Ectodermal cell (in vitro differentiated cells): ENCODE measurements at regions not wholly inside any gene's neighbourhood (a gene's known extent, or its start where the extent isn't known, plus 50 kb on each side); places are given as distances from the start of the nearest gene placed in this dataset.

Source experiments
- H3K27ac ChIP-seq: 2 replicates; pipeline ENCODE4 v1.7.0; 2013; ENCODE audit warnings: mild to moderate bottlenecking, low read depth, low read length; ENCODE audit not compliant: insufficient read depth, poor library complexity, severe bottlenecking
- H3K27me3 ChIP-seq: 2 replicates; pipeline ENCODE4 v1.7.0; 2013; ENCODE audit warnings: mild to moderate bottlenecking, low read length; ENCODE audit not compliant: insufficient read depth, control insufficient read depth, poor library complexity, severe bottlenecking
- H3K36me3 ChIP-seq: one replicate; pipeline ENCODE4 v1.7.0; 2013; ENCODE audit warnings: low read length; ENCODE audit not compliant: control insufficient read depth, insufficient read depth
- H3K4me1 ChIP-seq: one replicate; pipeline ENCODE4 v1.7.0; 2013; ENCODE audit warnings: low read length; ENCODE audit not compliant: control insufficient read depth, insufficient read depth
- H3K4me3 ChIP-seq: 2 replicates; pipeline ENCODE4 v1.7.0; 2013; ENCODE audit warnings: low read depth, low read length, control low read depth; ENCODE audit not compliant: insufficient read depth
- H3K9me3 ChIP-seq: 2 replicates; pipeline ENCODE4 v1.7.0; 2013; ENCODE audit warnings: mild to moderate bottlenecking, low read length, moderate library complexity; ENCODE audit not compliant: control insufficient read depth
- WGBS, 2 experiments: methylation state at CpG; one replicate each; pipeline ENCODE4 v1.1.7; 2013; ENCODE audit warnings: missing lambda C conversion rate in 2 of 2; 5-methylcytosine and 5-hydroxymethylcytosine counted together

GRCh38 chr20:24166412-24166811 is 177.8 kb upstream of the GGTLC1 start:
- no peaks in the 10 kb centered on the region for H3K4me1 ChIP-seq
- H3K9me3 ChIP-seq: no peaks in the 10 kb centered on the region
- no peak overlapping the region for H3K4me3 ChIP-seq
- WGBS, 2 experiments: 88 to 94% methylated on average over 3 of the region's 3 CpGs
- H3K36me3 ChIP-seq: no peaks in the 10 kb centered on the region
- H3K27me3 ChIP-seq: no peaks in the 10 kb centered on the region
- no peak overlapping the region for H3K27ac ChIP-seq

GRCh38 chr20:24166123-24166381 is 177.5 kb upstream of the GGTLC1 start:
- H3K36me3 ChIP-seq: no peaks in the 10 kb centered on the region
- no peak overlapping the region for H3K27ac ChIP-seq
- no peak overlapping the region for H3K4me3 ChIP-seq
- WGBS, 2 experiments: 60 to 62% methylated on average over 4 of the region's 4 CpGs
- H3K4me1 ChIP-seq: no peaks in the 10 kb centered on the region
- no peaks in the 10 kb centered on the region for H3K9me3 ChIP-seq
- no peaks in the 10 kb centered on the region for H3K27me3 ChIP-seq

GRCh38 chr20:24165301-24166122 is 176.9 kb upstream of the GGTLC1 start:
- 85 to 88% methylated on average over 6 of the region's 6 CpGs for WGBS, 2 experiments
- H3K36me3 ChIP-seq: no peaks in the 10 kb centered on the region
- H3K27me3 ChIP-seq: no peaks in the 10 kb centered on the region
- no peaks in the 10 kb centered on the region for H3K4me1 ChIP-seq
- H3K27ac ChIP-seq: no peak overlapping the region
- no peaks in the 10 kb centered on the region for H3K9me3 ChIP-seq
- H3K4me3 ChIP-seq: no peak overlapping the region

- H3K27ac ChIP-seq: no peak overlapping the region
- no peaks in the 10 kb centered on the region for H3K27me3 ChIP-seq
- H3K4me3 ChIP-seq: no peak overlapping the region
- H3K36me3 ChIP-seq: no peaks in the 10 kb centered on the region
- WGBS, 2 experiments: 31 to 37% methylated on average over 4 of the region's 5 CpGs
- no peaks in the 10 kb centered on the region for H3K9me3 ChIP-seq
- no peaks in the 10 kb centered on the region for H3K4me1 ChIP-seq
Observed at GRCh38 chr20:24164360-24164759, 175.8 kb upstream of the GGTLC1 start.

GRCh38 chr20:24163506-24163905 is 174.9 kb upstream of the GGTLC1 start:
- WGBS, 2 experiments: 95 to 97% methylated on average over 2 of the region's 2 CpGs
- no peak overlapping the region for H3K27ac ChIP-seq
- H3K36me3 ChIP-seq: no peaks in the 10 kb centered on the region
- H3K4me3 ChIP-seq: no peak overlapping the region
- no peaks in the 10 kb centered on the region for H3K27me3 ChIP-seq
- no peaks in the 10 kb centered on the region for H3K9me3 ChIP-seq
- H3K4me1 ChIP-seq: no peaks in the 10 kb centered on the region

- no peaks in the 10 kb centered on the region for H3K27me3 ChIP-seq
- WGBS, 2 experiments: 50 to 55% methylated on average over 4 to 5 of the region's 5 CpGs
Observed at GRCh38 chr20:24160563-24161281, 172.1 kb upstream of the GGTLC1 start.

GRCh38 chr20:24158281-24158680 is 169.7 kb upstream of the GGTLC1 start:
- 82 to 91% methylated on average over 2 of the region's 2 CpGs for WGBS, 2 experiments
- H3K27ac ChIP-seq: no peak overlapping the region
- no peaks in the 10 kb centered on the region for H3K27me3 ChIP-seq
- no peaks in the 10 kb centered on the region for H3K9me3 ChIP-seq
- no peaks in the 10 kb centered on the region for H3K4me1 ChIP-seq
- no peaks in the 10 kb centered on the region for H3K36me3 ChIP-seq
- no peak overlapping the region for H3K4me3 ChIP-seq

More at GRCh38 chr20:24160563-24161281, 172.1 kb upstream of the GGTLC1 start:
- H3K4me1 ChIP-seq: no peaks in the 10 kb centered on the region
- no peak overlapping the region for H3K27ac ChIP-seq
- no peaks in the 10 kb centered on the region for H3K36me3 ChIP-seq
- H3K9me3 ChIP-seq: no peaks in the 10 kb centered on the region
- no peak overlapping the region for H3K4me3 ChIP-seq

- H3K27ac ChIP-seq: no peak overlapping the region
- WGBS, 2 experiments: 92 to 93% methylated on average over 4 of the region's 4 CpGs
- no peak overlapping the region for H3K4me3 ChIP-seq
- no peaks in the 10 kb centered on the region for H3K4me1 ChIP-seq
- H3K9me3 ChIP-seq: no peaks in the 10 kb centered on the region
- H3K27me3 ChIP-seq: no peaks in the 10 kb centered on the region
- H3K36me3 ChIP-seq: no peaks in the 10 kb centered on the region
Observed at GRCh38 chr20:24157213-24157612, 168.6 kb upstream of the GGTLC1 start.

- 91% methylated on average over 15 of the region's 15 CpGs for WGBS, 2 experiments
- H3K27me3 ChIP-seq: no peaks in the 10 kb centered on the region
- no peak overlapping the region for H3K4me3 ChIP-seq
Observed at GRCh38 chr20:24153101-24154040, 164.8 kb upstream of the GGTLC1 start.

More at GRCh38 chr20:24153101-24154040, 164.8 kb upstream of the GGTLC1 start:
- H3K4me1 ChIP-seq: no peaks in the 10 kb centered on the region
- H3K36me3 ChIP-seq: no peaks in the 10 kb centered on the region
- H3K27ac ChIP-seq: no peak overlapping the region
- H3K9me3 ChIP-seq: no peaks in the 10 kb centered on the region
